AG08395 (cell line): ENCODE measurements at regions not wholly inside any gene's neighbourhood (a gene's known extent, or its start where the extent isn't known, plus 50 kb on each side); places are given as distances from the start of the nearest gene placed in this dataset.
"Not testable (repeated sequence)": the region's sequence is repeated elsewhere in the genome, so short reads cannot be mapped to it uniquely, and the experiment has no call there.

Source experiments
- DNase-seq: peaks from one replicate; pipeline ENCODE4 v3.0.0; 2012; ENCODE audit warnings: mixed read lengths, low spot score

DNA sequence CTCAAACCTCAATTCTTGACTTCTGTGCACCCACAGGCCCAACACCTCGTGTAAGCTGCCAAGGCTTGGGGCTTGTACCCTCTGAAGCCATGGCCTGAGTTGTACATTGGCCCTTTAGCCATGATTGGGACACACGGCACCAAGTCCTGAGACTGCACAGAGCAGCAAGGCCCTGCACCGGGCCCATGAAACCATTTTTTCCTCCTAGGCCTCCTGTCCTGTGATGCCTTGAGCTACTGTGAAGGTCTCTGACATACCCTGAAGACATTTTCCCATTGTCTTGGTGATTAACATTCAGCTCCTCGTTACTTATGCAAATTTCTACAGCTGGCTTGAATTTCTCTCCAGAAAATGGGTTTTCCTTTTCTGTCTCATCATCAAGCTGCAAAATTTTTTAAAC lies 52.3 kb upstream of the FRG1 start:
- not testable (repeated sequence) for DNase-seq
